MCF 10A (cell line): ENCODE measurements at regions not wholly inside any gene's neighbourhood (a gene's known extent, or its start where the extent isn't known, plus 50 kb on each side); places are given as distances from the start of the nearest gene placed in this dataset.
"Not testable (repeated sequence)": the region's sequence is repeated elsewhere in the genome, so short reads cannot be mapped to it uniquely, and the experiment has no call there.

Experiments
- BruUV-seq: library from RNA; stranded (reverse); fragments of 400-500 nt; replicated peaks from 2 replicates; lab custom pipeline; 2021; lab: Mats Ljungman, UMichigan
- CTCF ChIA-PET: fragments of 300-600 bp; sonication (Branson Sonifier 250); formaldehyde crosslinking; extraction: SDS; loops from one replicate; lab custom pipeline; 2021; ENCODE audit warnings: antibody characterized with exemption, inconsistent platforms; lab: Yijun Ruan, JAX
- POLR2A ChIA-PET: fragments of 300-600, 350-650 bp; sonication (Branson Sonifier 250); formaldehyde crosslinking; extraction: SDS; loops from one replicate; lab custom pipeline; 2020; ENCODE audit warnings: antibody characterized with exemption, inconsistent platforms; lab: Yijun Ruan, JAX
- DNase-seq: peaks from one replicate; pipeline ENCODE4 v3.0.0-alpha.2; 2018; ENCODE audit not compliant: unreplicated experiment
- H3K27ac Mint-ChIP-seq: one replicate; pipeline ENCODE4 v1.8.0; 2022; ENCODE audit warnings: mild to moderate bottlenecking, low read depth, mixed read lengths; ENCODE audit not compliant: unreplicated experiment
- H3K27me3 Mint-ChIP-seq: one replicate; pipeline ENCODE4 v1.8.0; 2022; ENCODE audit warnings: mixed read lengths; ENCODE audit not compliant: insufficient read depth, unreplicated experiment
- H3K36me3 Mint-ChIP-seq: one replicate; pipeline ENCODE4 v1.8.0; 2022; ENCODE audit warnings: mild to moderate bottlenecking, moderate library complexity, mixed read lengths; ENCODE audit not compliant: insufficient read depth, unreplicated experiment
- H3K4me1 Mint-ChIP-seq: one replicate; pipeline ENCODE4 v1.8.0; 2022; ENCODE audit warnings: mixed read lengths; ENCODE audit not compliant: insufficient read depth, unreplicated experiment
- H3K4me3 Mint-ChIP-seq: one replicate; pipeline ENCODE4 v1.8.0; 2022; ENCODE audit warnings: mild to moderate bottlenecking, moderate library complexity, mixed read lengths; ENCODE audit not compliant: unreplicated experiment
- H3K9me3 Mint-ChIP-seq: one replicate; pipeline ENCODE4 v1.8.0; 2022; ENCODE audit warnings: mixed read lengths; ENCODE audit not compliant: unreplicated experiment
- intact Hi-C: fragments of 100-400 bp; cut with micrococcal nuclease; formaldehyde crosslinking; loops from 2 replicates; pipeline ENCODE4 v1.14.1; 2022
- TF ChIP-seq, protein P1 (sequence below): fragments of 200-600 bp; IDR thresholded peaks from one replicate; pipeline ENCODE4 v1.8.0; 2022; ENCODE audit warnings: antibody characterized with exemption, mild to moderate bottlenecking; ENCODE audit not compliant: unreplicated experiment

DNA sequence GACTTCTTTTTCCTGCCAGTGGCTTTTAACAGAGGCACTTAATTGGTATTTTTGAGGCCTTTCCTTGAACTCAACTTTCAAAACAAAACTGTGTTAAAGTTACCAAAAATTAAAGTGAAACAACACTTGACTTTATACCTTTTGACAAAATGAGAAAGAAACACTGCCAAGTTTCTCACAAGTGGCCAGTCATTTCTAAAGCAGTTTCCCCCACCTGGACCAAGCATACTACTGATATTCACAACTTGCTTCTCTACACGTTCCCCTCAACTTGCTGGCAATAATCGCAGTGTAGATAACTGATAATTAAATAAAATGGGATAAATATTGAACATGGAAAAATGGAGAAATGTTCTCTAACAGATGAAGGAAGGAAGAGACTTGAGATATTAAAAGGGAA, 135.7 kb downstream of the TLR4 start:
- TF ChIP-seq, protein P1, sequence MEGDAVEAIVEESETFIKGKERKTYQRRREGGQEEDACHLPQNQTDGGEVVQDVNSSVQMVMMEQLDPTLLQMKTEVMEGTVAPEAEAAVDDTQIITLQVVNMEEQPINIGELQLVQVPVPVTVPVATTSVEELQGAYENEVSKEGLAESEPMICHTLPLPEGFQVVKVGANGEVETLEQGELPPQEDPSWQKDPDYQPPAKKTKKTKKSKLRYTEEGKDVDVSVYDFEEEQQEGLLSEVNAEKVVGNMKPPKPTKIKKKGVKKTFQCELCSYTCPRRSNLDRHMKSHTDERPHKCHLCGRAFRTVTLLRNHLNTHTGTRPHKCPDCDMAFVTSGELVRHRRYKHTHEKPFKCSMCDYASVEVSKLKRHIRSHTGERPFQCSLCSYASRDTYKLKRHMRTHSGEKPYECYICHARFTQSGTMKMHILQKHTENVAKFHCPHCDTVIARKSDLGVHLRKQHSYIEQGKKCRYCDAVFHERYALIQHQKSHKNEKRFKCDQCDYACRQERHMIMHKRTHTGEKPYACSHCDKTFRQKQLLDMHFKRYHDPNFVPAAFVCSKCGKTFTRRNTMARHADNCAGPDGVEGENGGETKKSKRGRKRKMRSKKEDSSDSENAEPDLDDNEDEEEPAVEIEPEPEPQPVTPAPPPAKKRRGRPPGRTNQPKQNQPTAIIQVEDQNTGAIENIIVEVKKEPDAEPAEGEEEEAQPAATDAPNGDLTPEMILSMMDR: no peak
- intact Hi-C loops: no loop called here
- no peaks in the 10 kb centered on the region for H3K27me3 Mint-ChIP-seq
- H3K9me3 Mint-ChIP-seq: peaks cover 25% of the 10 kb centered on the region
- H3K36me3 Mint-ChIP-seq: no peaks in the 10 kb centered on the region
- ChIA-PET CTCF (no interaction called here), POLR2A (no interaction called here)
- H3K27ac Mint-ChIP-seq: no peak overlapping the region
- no TSS peak for BruUV-seq
- DNase-seq: no peak
- H3K4me1 Mint-ChIP-seq: no peaks in the 10 kb centered on the region
- no peak overlapping the region for H3K4me3 Mint-ChIP-seq

DNA sequence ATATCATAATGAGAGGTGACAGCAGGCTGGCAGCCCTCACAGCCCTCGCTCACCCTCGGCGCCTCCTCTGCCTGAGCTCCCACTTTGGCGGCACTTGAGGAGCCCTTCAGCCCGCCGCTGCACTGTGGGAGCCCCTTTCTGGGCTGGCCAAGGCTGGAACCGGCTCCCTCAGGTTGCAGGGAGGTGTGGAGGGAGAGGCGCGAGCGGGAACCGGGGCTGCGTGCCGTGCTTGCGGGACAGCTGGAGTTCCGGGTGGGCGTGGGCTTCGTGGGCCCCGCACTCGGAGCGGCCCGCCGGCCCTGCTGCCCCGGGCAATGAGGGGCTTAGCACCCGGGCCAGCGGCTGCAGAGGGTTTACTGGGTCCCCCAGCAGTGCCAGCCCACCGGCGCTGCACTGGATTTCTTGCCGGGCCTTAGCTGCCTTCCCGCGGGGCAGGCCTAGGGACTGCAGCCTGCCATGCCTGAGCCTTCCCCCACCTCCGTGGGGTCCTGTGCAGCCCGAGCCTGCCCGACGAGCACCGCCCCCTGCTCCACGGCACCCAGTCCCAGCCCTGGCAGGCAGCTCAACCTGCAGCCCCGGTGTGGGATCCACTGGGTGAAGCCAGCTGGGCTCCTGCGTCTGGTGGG, 147.7 kb downstream of the TLR4 start:
- DNase-seq, BruUV-seq, H3K4me1 Mint-ChIP-seq, H3K27ac Mint-ChIP-seq, H3K27me3 Mint-ChIP-seq, POLR2A ChIA-PET, H3K36me3 Mint-ChIP-seq, CTCF ChIA-PET, H3K4me3 Mint-ChIP-seq, intact Hi-C loops: not testable (repeated sequence)
- peaks cover 37% of the 10 kb centered on the region for H3K9me3 Mint-ChIP-seq

DNA sequence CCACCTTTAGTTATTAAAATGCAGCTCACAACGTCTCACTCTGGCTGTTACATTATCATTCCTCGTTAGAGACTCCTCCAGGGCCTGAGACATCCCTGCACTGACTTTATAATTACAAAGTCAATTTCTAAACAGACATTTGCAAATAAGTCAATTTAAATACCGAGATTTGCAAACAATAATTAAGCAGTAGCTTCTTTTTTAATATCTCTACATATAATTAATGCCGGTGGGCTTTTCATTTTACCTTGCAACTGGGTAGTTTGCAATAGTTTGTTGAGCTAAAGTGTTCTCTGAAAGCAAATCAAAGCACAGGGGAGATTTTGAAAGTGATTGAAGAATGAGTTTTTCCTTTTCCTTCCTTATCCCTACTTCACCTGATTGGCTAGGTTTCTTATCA, 154.4 kb downstream of the TLR4 start:
- intact Hi-C loops: no loop called here
- Mint-ChIP-seq H3K4me3 (no peak overlapping the region), H3K27ac (no peak overlapping the region), H3K36me3 (no peaks in the 10 kb centered on the region), H3K9me3 (peaks cover 20% of the 10 kb centered on the region), H3K27me3 (no peaks in the 10 kb centered on the region), H3K4me1 (no peaks in the 10 kb centered on the region)
- no TSS peak for BruUV-seq
- ChIA-PET POLR2A (no interaction called here), CTCF (interaction anchor here (0.8 kb wide), 1 partner anchor 1183 kb away, joined by 3 read pairs; no protein-coding TSS in a partner anchor)
- DNase-seq: no peak
- TF ChIP-seq, protein P1: no peak

DNA sequence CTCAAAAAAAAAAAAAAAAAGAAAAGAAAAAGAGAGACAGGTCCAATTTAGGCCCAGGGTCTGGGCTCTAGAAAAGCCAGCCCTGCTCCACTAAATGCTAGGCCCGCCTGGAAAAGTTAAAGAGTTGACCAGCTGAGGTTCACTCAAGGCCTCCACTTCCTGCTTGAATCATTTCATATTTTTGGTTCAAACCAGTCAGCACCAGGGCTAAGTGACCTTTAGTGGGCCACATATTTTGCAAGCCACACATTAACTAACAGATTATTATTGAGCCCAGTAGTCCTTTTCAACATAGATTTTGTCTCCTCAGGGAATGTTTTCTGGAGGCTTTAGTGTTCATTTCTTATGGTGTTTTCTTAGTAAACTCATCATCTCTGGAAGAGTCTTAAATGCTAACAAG, 156.6 kb downstream of the TLR4 start:
- DNase-seq: no peak
- intact Hi-C loops: no loop called here
- Mint-ChIP-seq H3K9me3 (peaks cover 26% of the 10 kb centered on the region), H3K4me3 (no peak overlapping the region), H3K27me3 (no peaks in the 10 kb centered on the region), H3K4me1 (no peaks in the 10 kb centered on the region), H3K27ac (no peak overlapping the region), H3K36me3 (no peaks in the 10 kb centered on the region)
- no TSS peak for BruUV-seq
- CTCF ChIA-PET: interaction anchor here (0.6 kb wide), 1 partner anchor 1980 kb away, joined by 3 read pairs; no protein-coding TSS in a partner anchor
- POLR2A ChIA-PET: no interaction called here
- TF ChIP-seq, protein P1: no peak
